GM12874 (cell line): ENCODE measurements at regions not wholly inside any gene's neighbourhood (a gene's known extent, or its start where the extent isn't known, plus 50 kb on each side); places are given as distances from the start of the nearest gene placed in this dataset.

Source experiments
- TF ChIP-seq, protein P1 (sequence below): IDR thresholded peaks from 2 replicates; pipeline ENCODE4 v1.5.1; 2011; ENCODE audit warnings: low read depth, mild to moderate bottlenecking, control low read depth, low read length, moderate library complexity; ENCODE audit not compliant: insufficient read depth

DNA sequence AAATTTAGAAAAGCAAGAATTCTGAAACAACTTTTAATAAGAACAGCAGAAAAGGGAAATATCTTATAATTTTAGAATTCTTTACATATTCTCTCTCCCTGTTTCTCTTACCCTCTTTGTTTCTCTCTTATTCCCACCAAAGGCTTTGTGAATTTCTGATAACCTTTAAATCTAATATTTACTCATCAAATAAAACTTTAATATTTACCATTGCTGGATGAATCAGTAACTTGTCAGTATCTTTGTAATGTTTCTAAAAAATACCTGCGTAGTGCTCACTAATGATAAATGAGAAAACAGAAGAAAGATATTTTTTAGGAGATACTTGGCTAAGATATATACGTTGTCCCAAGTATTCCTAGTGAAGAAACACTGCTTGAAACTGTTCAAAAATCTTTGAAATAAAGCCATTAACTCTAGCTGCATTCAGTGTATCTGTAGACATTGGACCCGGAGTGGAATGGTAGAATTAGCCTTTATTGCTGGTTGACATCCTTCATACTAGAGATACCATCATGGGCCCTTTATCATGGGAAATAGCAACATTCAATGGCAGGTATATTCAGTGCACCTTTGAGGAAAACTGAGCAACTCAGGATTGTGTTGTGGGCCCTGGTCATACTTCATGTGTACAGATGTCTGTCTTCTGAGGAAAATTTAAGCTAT is 2160.4 kb downstream of the MAT2B start:
- TF ChIP-seq, protein P1, sequence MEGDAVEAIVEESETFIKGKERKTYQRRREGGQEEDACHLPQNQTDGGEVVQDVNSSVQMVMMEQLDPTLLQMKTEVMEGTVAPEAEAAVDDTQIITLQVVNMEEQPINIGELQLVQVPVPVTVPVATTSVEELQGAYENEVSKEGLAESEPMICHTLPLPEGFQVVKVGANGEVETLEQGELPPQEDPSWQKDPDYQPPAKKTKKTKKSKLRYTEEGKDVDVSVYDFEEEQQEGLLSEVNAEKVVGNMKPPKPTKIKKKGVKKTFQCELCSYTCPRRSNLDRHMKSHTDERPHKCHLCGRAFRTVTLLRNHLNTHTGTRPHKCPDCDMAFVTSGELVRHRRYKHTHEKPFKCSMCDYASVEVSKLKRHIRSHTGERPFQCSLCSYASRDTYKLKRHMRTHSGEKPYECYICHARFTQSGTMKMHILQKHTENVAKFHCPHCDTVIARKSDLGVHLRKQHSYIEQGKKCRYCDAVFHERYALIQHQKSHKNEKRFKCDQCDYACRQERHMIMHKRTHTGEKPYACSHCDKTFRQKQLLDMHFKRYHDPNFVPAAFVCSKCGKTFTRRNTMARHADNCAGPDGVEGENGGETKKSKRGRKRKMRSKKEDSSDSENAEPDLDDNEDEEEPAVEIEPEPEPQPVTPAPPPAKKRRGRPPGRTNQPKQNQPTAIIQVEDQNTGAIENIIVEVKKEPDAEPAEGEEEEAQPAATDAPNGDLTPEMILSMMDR: no peak

DNA sequence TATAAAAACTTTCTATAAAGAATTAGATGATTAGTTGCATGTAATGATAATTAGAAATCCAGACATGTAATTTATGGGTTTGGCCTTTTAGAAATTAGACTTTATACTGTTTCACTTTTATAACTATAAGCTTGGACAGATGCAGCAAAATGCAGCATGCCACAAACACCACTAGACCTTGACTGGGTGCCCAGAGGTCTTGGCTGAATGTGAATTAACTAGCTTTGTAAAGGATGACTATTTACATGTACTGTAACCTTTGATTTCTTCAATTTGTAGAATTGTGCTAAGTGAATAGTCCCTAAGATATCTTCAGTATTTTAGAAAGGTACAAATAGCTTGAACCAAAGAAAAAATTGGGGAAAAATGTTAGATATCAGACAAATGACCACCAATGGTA is 2168.1 kb downstream of the MAT2B start:
- TF ChIP-seq, protein P1: no peak

DNA sequence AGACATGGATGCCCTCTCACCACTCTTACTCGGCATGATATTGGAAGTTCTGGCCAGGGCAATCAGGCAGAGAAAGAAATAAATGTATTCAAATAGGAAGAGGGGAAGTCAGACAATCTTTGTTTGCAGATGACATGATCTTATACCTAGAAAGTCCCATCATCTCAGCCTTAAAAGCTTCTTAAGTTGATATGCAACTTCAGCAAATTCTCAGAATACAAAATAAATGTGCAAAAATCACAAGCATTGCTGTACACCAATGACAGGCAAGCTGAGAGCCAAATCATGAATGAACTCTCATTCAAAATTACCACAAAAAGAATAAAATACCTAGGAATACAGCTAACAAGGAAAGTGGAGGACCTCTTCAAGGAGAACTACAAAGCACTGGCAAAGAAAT is 2190.4 kb downstream of the MAT2B start:
- TF ChIP-seq, protein P1: no peak

DNA sequence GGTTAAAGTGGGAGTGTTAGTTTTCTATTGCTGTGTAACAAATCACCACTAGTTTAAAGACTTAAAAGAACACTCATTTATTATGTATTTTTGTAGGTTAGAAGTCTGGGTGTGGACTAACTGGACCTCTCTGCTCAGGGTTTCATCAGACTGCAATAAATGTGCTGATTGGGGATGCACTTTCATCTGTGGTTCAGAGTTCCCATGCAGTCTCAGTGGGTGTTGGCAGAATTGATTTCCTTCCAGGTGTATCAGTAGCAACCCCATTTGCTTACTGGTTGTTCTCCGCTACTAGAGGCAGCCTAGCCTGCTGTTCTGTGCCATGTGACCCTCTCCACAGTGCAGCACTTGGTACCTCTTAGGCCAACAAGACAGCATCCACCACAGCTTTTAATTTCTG is 2200.5 kb downstream of the MAT2B start:
- TF ChIP-seq, protein P1: no peak

DNA sequence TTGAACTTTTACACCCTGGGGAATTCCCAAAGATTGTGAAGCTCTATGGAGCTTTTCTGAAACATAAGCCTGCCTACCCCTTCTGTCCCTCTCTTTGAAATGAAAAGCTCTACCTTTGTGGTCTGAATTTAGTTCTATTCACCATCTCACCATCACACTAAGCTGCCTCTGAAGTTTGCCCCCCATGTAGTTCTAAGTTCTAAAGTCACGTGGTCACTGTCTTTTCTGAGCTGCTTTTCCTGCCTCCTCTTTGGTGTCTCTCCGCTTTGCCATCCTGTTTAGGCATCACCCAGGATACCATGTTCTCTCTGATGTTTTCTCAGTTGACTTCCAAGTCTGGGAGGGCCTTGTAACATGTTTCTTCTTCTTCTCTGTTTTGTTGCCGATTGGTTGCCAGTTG is 2206.6 kb downstream of the MAT2B start:
- TF ChIP-seq, protein P1: no peak

DNA sequence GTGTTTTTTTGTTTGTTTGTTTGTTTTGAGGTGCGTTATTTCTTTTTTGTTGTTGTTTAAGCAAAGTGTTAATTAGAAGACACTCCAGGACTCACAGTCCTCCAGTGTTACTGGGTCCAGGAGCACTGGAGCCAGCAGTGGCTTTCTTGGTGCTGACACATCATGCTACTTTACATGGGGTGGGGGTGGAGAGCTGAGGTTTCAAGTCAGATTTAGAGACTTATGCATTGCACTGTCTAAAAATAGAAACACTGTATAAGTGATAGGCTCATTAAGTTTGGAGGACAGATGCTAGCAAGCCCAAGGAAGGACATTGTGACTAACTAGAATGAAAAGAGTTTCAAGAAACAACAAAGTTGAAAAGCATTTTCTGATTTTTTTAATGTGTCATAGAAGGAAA is 2209.2 kb downstream of the MAT2B start:
- TF ChIP-seq, protein P1: no peak

DNA sequence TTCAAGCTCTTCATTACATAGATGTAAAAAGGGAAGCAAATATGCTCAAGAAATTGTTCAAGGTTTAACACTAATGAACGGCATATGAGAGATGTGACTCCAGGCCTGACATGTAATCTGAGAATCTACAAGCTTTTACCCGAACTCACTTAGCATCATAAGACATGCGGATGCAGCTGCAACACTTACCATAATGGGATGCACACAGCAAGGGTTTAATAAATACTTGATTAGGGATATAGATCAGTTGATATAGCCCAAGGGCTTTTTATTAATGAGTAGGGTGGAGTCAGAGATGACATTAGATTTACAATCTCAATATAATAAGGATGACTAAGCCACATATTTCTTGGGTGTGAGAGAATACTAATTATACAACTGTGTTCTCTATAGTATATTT is 2215.5 kb downstream of the MAT2B start:
- TF ChIP-seq, protein P1: no peak
